ENCODE measurements at regions not wholly inside any gene's neighbourhood (a gene's known extent, or its start where the extent isn't known, plus 50 kb on each side); places are given as distances from the start of the nearest gene placed in this dataset.

- TF ChIP-seq YY1 (tag by site-specific recombination; IDR thresholded peaks at IDR 0.05) (no peak), ZNF501 (tag by site-specific recombination; IDR thresholded peaks at IDR 0.05) (no peak), ZSCAN23 (tag by site-specific recombination; IDR thresholded peaks at IDR 0.05) (no peak), ZNF394 (tag by site-specific recombination; IDR thresholded peaks at IDR 0.05; ENCODE audit: borderline replicate concordance) (no peak), SP2 (tag by site-specific recombination; IDR thresholded peaks at IDR 0.05) (no peak), ZNF391 (tag by site-specific recombination; IDR thresholded peaks at IDR 0.05; ENCODE audit: borderline replicate concordance, low read depth) (no peak), ZNF555 (tag by site-specific recombination; conservative IDR thresholded peaks at IDR 0.05) (no peak), ZNF529 (tag by site-specific recombination; IDR thresholded peaks at IDR 0.05; ENCODE audit: insufficient replicate concordance) (no peak), ZNF76 (tag by site-specific recombination; IDR thresholded peaks at IDR 0.05; ENCODE audit: borderline replicate concordance, low read depth) (no peak), TRIM28 (IDR thresholded peaks at IDR 0.05; ENCODE audit: borderline replicate concordance, low read length) (no peak)
- TF ChIP-seq, protein P1, sequence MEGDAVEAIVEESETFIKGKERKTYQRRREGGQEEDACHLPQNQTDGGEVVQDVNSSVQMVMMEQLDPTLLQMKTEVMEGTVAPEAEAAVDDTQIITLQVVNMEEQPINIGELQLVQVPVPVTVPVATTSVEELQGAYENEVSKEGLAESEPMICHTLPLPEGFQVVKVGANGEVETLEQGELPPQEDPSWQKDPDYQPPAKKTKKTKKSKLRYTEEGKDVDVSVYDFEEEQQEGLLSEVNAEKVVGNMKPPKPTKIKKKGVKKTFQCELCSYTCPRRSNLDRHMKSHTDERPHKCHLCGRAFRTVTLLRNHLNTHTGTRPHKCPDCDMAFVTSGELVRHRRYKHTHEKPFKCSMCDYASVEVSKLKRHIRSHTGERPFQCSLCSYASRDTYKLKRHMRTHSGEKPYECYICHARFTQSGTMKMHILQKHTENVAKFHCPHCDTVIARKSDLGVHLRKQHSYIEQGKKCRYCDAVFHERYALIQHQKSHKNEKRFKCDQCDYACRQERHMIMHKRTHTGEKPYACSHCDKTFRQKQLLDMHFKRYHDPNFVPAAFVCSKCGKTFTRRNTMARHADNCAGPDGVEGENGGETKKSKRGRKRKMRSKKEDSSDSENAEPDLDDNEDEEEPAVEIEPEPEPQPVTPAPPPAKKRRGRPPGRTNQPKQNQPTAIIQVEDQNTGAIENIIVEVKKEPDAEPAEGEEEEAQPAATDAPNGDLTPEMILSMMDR (tag by site-specific recombination; IDR thresholded peaks at IDR 0.05): no peak
Observed at GRCh38 chr4:13829457-13829856, 201.9 kb upstream of the BOD1L1 start.

Data from HEK293 (cell line).